GM12864 (cell line): ENCODE measurements at regions not wholly inside any gene's neighbourhood (a gene's known extent, or its start where the extent isn't known, plus 50 kb on each side); places are given as distances from the start of the nearest gene placed in this dataset.

Source experiments
- DNase-seq: peaks from one replicate; pipeline ENCODE4 v3.0.0-alpha.2; 2011; ENCODE audit warnings: low read depth
- H3K4me3 ChIP-seq: 2 replicates; pipeline ENCODE4 v1.5.1; 2011; ENCODE audit warnings: mild to moderate bottlenecking, low read depth, low read length, control low read depth
- TF ChIP-seq, protein P1 (sequence below): IDR thresholded peaks from 2 replicates; pipeline ENCODE4 v1.5.1; 2011; ENCODE audit warnings: low read depth, mild to moderate bottlenecking, moderate library complexity, low read length, control low read depth, inconsistent platforms; ENCODE audit errors: missing control alignments

GRCh38 chr5:60402161-60402785 is 297.7 kb downstream of the DEPDC1B start:
- no peak overlapping the region for H3K4me3 ChIP-seq
- no peak for DNase-seq
- TF ChIP-seq, protein P1, sequence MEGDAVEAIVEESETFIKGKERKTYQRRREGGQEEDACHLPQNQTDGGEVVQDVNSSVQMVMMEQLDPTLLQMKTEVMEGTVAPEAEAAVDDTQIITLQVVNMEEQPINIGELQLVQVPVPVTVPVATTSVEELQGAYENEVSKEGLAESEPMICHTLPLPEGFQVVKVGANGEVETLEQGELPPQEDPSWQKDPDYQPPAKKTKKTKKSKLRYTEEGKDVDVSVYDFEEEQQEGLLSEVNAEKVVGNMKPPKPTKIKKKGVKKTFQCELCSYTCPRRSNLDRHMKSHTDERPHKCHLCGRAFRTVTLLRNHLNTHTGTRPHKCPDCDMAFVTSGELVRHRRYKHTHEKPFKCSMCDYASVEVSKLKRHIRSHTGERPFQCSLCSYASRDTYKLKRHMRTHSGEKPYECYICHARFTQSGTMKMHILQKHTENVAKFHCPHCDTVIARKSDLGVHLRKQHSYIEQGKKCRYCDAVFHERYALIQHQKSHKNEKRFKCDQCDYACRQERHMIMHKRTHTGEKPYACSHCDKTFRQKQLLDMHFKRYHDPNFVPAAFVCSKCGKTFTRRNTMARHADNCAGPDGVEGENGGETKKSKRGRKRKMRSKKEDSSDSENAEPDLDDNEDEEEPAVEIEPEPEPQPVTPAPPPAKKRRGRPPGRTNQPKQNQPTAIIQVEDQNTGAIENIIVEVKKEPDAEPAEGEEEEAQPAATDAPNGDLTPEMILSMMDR = no peak

DNA sequence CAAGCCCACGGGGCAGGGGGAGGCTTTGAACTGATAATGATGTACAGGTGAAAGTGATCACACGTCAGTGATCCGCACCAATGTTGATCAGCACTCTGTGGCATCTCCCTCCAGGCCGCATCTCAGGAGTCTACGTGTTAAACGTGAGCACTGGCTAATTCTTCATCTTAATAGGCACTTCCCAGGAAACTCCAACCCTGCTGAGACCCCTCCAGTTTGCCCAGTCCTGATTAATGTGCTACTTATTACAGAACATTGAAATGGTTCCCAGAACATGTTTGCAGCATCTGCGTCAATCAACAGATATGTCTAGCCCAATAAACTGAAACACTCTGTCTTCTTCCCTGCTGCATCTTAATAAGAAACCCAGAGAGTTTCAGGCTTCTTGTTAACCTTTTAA is 298.4 kb downstream of the DEPDC1B start:
- H3K4me3 ChIP-seq = no peak overlapping the region
- DNase-seq = no peak
- TF ChIP-seq, protein P1 = no peak

DNA sequence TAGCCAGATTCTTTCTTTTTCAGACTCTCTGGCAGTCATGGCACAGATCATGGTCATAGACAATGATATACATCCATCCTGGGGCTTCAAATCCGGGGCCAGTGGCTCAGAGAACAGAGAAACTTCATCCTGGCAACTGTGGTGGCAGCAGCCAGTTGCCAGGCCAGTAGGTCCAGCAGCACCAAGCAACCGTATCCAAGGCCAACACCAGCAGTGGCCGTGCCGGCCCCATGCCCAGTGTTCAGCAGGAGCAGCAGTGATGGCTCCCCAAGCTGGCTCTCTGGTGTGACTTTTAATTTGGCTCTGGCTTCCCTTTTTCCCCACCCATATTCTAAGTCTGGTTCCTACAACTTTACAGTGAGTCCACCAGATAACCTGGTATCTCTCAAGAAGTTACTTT is 300.5 kb downstream of the DEPDC1B start:
- TF ChIP-seq, protein P1 = no peak
- H3K4me3 ChIP-seq = no peak overlapping the region
- DNase-seq = no peak

DNA sequence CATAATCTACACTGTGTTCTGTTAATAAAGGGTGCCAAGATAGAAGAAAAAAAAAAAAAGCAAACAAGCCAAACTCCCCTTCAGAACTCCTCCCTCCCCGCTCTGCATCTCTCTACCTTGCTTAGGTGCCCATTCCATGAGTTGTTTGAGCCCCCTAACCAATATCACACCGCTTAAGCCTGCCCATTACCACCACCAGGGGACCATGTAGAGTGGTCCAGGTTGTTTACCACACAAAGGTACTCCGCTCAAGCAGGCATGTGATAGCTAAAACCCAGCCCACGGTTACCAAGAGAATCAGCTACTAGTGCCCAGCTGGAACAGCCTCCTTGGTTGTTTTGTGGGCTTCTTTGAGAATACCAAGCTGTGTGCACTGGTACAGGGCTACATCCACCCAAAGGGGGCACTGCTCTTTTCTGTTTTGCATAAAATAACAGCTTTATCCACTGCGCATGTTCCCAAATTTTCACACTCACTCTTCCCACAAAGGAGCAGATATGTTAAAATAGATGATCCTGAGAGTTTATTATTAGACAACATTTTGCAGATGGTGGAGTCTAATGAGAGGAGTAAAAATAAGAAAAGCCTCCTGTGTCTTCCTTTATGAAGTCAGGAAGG is 304.1 kb downstream of the DEPDC1B start:
- TF ChIP-seq, protein P1 = no peak
- H3K4me3 ChIP-seq = no peak overlapping the region
- no peak for DNase-seq

DNA sequence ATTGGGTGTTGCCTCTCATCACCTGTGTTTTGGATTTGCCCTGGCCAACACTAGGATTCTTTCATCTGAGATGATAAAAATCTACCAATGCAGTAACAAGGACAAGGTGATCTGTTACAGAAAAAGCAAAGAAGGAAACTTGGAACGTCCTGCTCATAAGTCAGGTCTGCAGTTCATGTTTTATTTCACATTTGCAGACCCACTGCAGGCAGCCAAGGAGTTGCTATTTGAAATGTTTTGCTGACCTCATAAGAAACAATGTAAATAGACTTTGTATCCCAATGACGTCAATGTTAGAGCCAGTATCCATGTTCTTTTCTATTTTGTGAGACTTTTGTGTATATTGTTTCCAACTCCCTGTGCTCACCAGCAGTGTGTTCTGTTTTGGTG is 312.9 kb downstream of the DEPDC1B start:
- no peak overlapping the region for H3K4me3 ChIP-seq
- TF ChIP-seq, protein P1 = no peak
- no peak for DNase-seq

GRCh38 chr5:60386436-60387050 is 313.4 kb downstream of the DEPDC1B start:
- TF ChIP-seq, protein P1 = no peak
- no peak for DNase-seq
- H3K4me3 ChIP-seq = no peak overlapping the region
